K562 (cell line): ENCODE measurements at regions not wholly inside any gene's neighbourhood (a gene's known extent, or its start where the extent isn't known, plus 50 kb on each side); places are given as distances from the start of the nearest gene placed in this dataset.

Experiments
- ATAC-seq: fragments of 200-7000 bp; cut with Tn5 transposase; 3 replicates; pipeline ENCODE4 v1.9.1; 2020; ENCODE audit warnings: moderate library complexity
- BruUV-seq: library from RNA; stranded (reverse); fragments of 400-500 nt; replicated peaks from 2 replicates; lab custom pipeline; 2021; lab: Mats Ljungman, UMichigan
- CTCF ChIA-PET: fragments of 300-600 bp; formaldehyde crosslinking; extraction: SDS; loops from one replicate; lab custom pipeline; 2021; ENCODE audit warnings: low intra/inter-chr PET ratio; lab: Yijun Ruan, JAX
- POLR2A ChIA-PET: fragments of 300-600, 350-650 bp; sonication (Branson Sonifier 250); formaldehyde crosslinking; extraction: SDS; loops from one replicate; lab custom pipeline; 2021; ENCODE audit warnings: antibody characterized with exemption, inconsistent platforms; lab: Yijun Ruan, JAX
- DNase-seq, 4 experiments: peaks; one replicate each; pipeline versions ENCODE4 v3.0.0 to v3.0.0-alpha.2; 2011 to 2018; ENCODE audit warnings: low spot score in 3 of 4, mixed read lengths in 3 of 4; ENCODE audit errors: extremely low read depth in 1 of 4
- FAIRE-seq: peaks from 2 replicates; lab custom pipeline; 2011; peaks lifted over from hg19 to GRCh38; lab: Jason Lieb, UNC
- H2AFZ ChIP-seq: 2 replicates; pipeline ENCODE4 v1.6.0; 2011; ENCODE audit warnings: low read depth, low read length, control low read depth, inconsistent platforms
- H3K27ac ChIP-seq: fragments of 200-600 bp; 3 replicates; pipeline ENCODE4 v1.8.0; 2011; ENCODE audit warnings: low read depth, mild to moderate bottlenecking, control low read depth, inconsistent platforms, low read length, moderate library complexity, mixed read lengths; ENCODE audit errors: extremely low read depth
- H3K27me3 ChIP-seq, 2 experiments: fragments of 300-600 bp in 1 of 2; 2 replicates in 1 of 2; 3 replicates in 1 of 2; pipeline versions ENCODE4 v1.6.0 to v1.8.0; 2011; ENCODE audit warnings: inconsistent platforms in 2 of 2, low read length in 2 of 2, mild to moderate bottlenecking in 1 of 2, mixed read lengths in 1 of 2, moderate library complexity in 1 of 2; ENCODE audit not compliant: control insufficient read depth in 2 of 2, insufficient read depth in 2 of 2
- H3K36me3 ChIP-seq: fragments of 300-600 bp; 3 replicates; pipeline ENCODE4 v1.8.0; 2011; ENCODE audit warnings: mild to moderate bottlenecking, low read length, inconsistent platforms; ENCODE audit not compliant: control insufficient read depth, insufficient read depth
- H3K4me1 ChIP-seq, 2 experiments: fragments of 200-600 bp in 1 of 2; replicated peaks in 1 of 2; 2 replicates in 1 of 2; 3 replicates in 1 of 2; pipeline versions ENCODE4 v1.5.1 to v1.8.0; 2011; ENCODE audit warnings: inconsistent platforms in 2 of 2, low read length in 2 of 2, mild to moderate bottlenecking in 1 of 2, mixed read lengths in 1 of 2, moderate library complexity in 1 of 2; ENCODE audit not compliant: control insufficient read depth in 2 of 2, insufficient read depth in 2 of 2
- H3K4me2 ChIP-seq: 2 replicates; pipeline ENCODE4 v1.6.1; 2011; ENCODE audit warnings: low read length, control low read depth, inconsistent platforms, mixed read lengths; ENCODE audit not compliant: insufficient read depth
- H3K4me3 ChIP-seq: fragments of 200-600 bp; sonication (generic), shearing (Covaris generic); 2 replicates; pipeline ENCODE4 v1.5.1; 2016; ENCODE audit warnings: control low read depth, inconsistent platforms
- H3K79me2 ChIP-seq: fragments of 200-600 bp; 3 replicates; pipeline ENCODE4 v1.8.0; 2011; ENCODE audit warnings: low read length, inconsistent platforms; ENCODE audit not compliant: control insufficient read depth, insufficient read depth
- H3K9ac ChIP-seq, 2 experiments: 2 replicates each; pipeline versions ENCODE4 v1.6.0 to v1.6.1; 2011; ENCODE audit warnings: low read depth in 2 of 2, low read length in 2 of 2, control low read depth in 1 of 2, inconsistent platforms in 1 of 2, mild to moderate bottlenecking in 1 of 2, mixed read lengths in 1 of 2; ENCODE audit not compliant: insufficient read depth in 1 of 2
- H3K9me1 ChIP-seq: one replicate; pipeline ENCODE4 v1.6.0; 2011; ENCODE audit warnings: inconsistent platforms, mild to moderate bottlenecking, low read length, moderate library complexity; ENCODE audit not compliant: control insufficient read depth, insufficient read depth
- H3K9me3 ChIP-seq: replicated peaks from 2 replicates; pipeline ENCODE4 v1.5.1; 2011; ENCODE audit warnings: low read depth, low read length, inconsistent platforms; ENCODE audit not compliant: control insufficient read depth, insufficient read depth
- H4K20me1 ChIP-seq: replicated peaks from 2 replicates; pipeline ENCODE4 v1.6.1; 2011; ENCODE audit warnings: low read length, inconsistent platforms, mixed read lengths; ENCODE audit not compliant: control insufficient read depth, insufficient read depth
- FOXJ3 ChIP-seq: sonication (generic); formaldehyde crosslinking; IDR thresholded peaks from 2 replicates; pipeline ENCODE4 v1.4.0; 2020; ENCODE audit warnings: mild to moderate bottlenecking, missing genetic modification reagents
- HDGF ChIP-seq: fragments of 450-650 bp; IDR thresholded peaks from 2 replicates; pipeline ENCODE4 v1.6.1; 2016
- MAFF ChIP-seq: IDR thresholded peaks from 2 replicates; pipeline ENCODE4 v1.6.1; 2012; ENCODE audit warnings: low read length, improper control_type of control experiment
- OTX1 ChIP-seq: fragments of 450-650 bp; formaldehyde crosslinking; IDR thresholded peaks from 2 replicates; pipeline ENCODE4 v1.4.0; 2022; ENCODE audit warnings: mild to moderate bottlenecking
- PURB ChIP-seq: sonication (generic); formaldehyde crosslinking; IDR thresholded peaks from 2 replicates; pipeline ENCODE4 v1.9.0; 2021; ENCODE audit warnings: low read depth, mild to moderate bottlenecking, missing genetic modification reagents
- STAT5A ChIP-seq: IDR thresholded peaks from 2 replicates; pipeline ENCODE4 v1.6.1; 2012; ENCODE audit warnings: low read length, inconsistent platforms, borderline replicate concordance
- TAF15 ChIP-seq: fragments of 200-400 bp; formaldehyde crosslinking; IDR thresholded peaks from 2 replicates; pipeline ENCODE4 v1.6.1; 2017; ENCODE audit warnings: mild to moderate bottlenecking, low read depth, low read length, moderate library complexity
- WGBS: fragments of 100-300 bp; shearing (Covaris generic); methylation state at CpG from one replicate; pipeline ENCODE4 v1.1.6; 2016; ENCODE audit warnings: low coverage, mixed read lengths; ENCODE audit not compliant: insufficient coverage; ENCODE audit errors: missing lambda C conversion rate; 5-methylcytosine and 5-hydroxymethylcytosine counted together
- in situ Hi-C: fragments of 300-500 bp; cut with MboI; formaldehyde crosslinking; loops from 4 replicates; pipeline ENCODE4 v1.15.0; 2018; ENCODE audit warnings: inconsistent platforms, mixed read lengths
- intact Hi-C: fragments of 100-400 bp; cut with micrococcal nuclease; formaldehyde crosslinking; loops from 2 replicates; pipeline ENCODE4 v1.14.2; 2022
- TF ChIP-seq, protein P1 (sequence below): IDR thresholded peaks from 2 replicates; pipeline ENCODE4 v1.6.1; 2016; ENCODE audit warnings: missing genetic modification characterization, missing compliant biosample characterization
- TF ChIP-seq, protein P2 (sequence below): fragments of 450-650 bp; formaldehyde crosslinking; IDR thresholded peaks from 2 replicates; pipeline ENCODE4 v1.4.0; 2020; ENCODE audit warnings: mild to moderate bottlenecking, moderate library complexity
- TF ChIP-seq, protein P3 (sequence below): fragments of 250-450 bp; sonication (Bioruptor Pico); IDR thresholded peaks from 2 replicates; pipeline ENCODE4 v1.4.0; 2020; ENCODE audit warnings: mild to moderate bottlenecking, moderate library complexity, borderline replicate concordance
- TF ChIP-seq, protein P4 (sequence below), 3 experiments: IDR thresholded peaks in 2 of 3; conservative IDR thresholded peaks in 1 of 3; 2 replicates each; pipeline ENCODE4 v1.5.1; 2011 to 2012; ENCODE audit warnings: low read length in 3 of 3, mild to moderate bottlenecking in 3 of 3, control low read depth in 2 of 3, improper control_type of control experiment in 1 of 3, inconsistent platforms in 1 of 3, low read depth in 1 of 3, mixed read lengths in 1 of 3, moderate library complexity in 1 of 3; ENCODE audit not compliant: insufficient read depth in 2 of 3

DNA sequence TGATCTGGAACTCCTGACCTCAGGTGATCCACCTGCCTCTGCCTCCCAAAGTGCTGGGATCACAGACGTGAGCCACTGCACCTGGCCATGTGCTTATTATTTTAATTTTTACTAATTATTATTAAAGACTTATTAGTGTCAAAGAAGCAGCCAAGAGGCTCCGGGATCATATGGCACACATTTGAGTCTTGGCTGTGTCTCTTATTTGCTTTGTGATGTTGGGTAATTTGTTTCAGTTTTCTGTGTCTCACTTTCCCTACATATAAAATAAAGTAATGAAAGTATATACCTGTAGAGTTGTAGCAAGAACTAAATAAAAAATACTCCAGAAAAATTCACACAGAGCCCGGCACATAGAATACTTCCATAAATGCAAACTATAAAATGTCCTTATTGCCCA lies 238.0 kb upstream of the TBL1XR1 start (continued):
- TF ChIP-seq, protein P1, sequence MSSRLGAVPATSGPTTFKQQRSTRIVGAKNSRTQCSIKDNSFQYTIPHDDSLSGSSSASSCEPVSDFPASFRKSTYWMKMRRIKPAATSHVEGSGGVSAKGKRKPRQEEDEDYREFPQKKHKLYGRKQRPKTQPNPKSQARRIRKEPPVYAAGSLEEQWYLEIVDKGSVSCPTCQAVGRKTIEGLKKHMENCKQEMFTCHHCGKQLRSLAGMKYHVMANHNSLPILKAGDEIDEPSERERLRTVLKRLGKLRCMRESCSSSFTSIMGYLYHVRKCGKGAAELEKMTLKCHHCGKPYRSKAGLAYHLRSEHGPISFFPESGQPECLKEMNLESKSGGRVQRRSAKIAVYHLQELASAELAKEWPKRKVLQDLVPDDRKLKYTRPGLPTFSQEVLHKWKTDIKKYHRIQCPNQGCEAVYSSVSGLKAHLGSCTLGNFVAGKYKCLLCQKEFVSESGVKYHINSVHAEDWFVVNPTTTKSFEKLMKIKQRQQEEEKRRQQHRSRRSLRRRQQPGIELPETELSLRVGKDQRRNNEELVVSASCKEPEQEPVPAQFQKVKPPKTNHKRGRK: no peak
- TF ChIP-seq TAF15: no peak
- no peak for TF ChIP-seq PURB (CRISPR knock-in tag)
- TF ChIP-seq HDGF: no peak

DNA sequence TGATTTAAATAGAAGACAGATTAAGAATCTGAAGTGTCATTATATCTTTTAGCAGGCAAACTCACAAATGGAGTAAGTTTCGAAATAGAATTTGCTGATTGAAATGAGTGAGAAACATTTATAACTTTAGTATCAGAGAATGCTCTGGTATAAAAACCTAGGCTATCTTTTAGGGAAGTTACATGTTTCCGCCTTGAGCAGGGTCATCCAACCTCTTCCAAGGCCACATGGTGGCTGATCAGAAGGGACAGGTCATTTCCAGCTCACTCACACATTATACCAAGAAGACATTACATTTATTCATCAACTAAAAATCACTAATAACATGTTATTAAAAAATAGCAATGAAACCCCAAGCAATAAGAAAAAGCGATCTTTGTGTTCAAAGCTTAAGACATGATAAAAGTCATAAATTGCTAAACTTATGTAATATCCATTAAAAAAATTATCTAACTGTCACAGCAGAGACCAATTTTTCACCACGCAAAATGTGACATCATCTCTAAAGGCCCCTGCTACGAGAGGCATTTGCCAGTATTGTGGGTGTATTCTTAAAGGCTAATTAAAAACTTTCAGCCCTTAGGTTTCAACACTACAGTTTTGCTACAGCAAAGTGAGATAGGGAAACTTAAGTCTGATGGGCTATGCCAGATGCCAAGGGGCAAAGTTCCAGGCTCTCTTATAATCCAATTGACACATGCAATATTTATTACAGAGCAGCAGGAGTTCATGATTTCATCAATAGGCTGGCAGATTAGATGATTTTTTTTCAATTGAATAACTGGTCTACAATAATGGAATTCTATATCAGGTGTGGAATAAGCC lies 240.4 kb upstream of the TBL1XR1 start:
- ChIA-PET POLR2A (no interaction called here), CTCF (no interaction called here)
- Histone ChIP-seq H2AFZ (peak overlapping the region; percentile 13; the same call in 1 of the 2 replicates), H3K27ac (no peak overlapping the region), H3K4me2 (no peak overlapping the region), H3K79me2 (no peaks in the 10 kb centered on the region), H3K9me1 (no peaks in the 10 kb centered on the region), H4K20me1 (no peaks in the 10 kb centered on the region), H3K36me3 (no peaks in the 10 kb centered on the region), H3K27me3 (no peaks in the 10 kb centered on the region), H3K9me3 (no peaks in the 10 kb centered on the region), H3K4me3 (no peak overlapping the region), H3K4me1 (no peaks in the 10 kb centered on the region), H3K9ac (no peak overlapping the region)
- TF ChIP-seq MAFF (no peak), OTX1 (CRISPR knock-in tag) (no peak), STAT5A (no peak), FOXJ3 (CRISPR knock-in tag) (no peak)
- TF ChIP-seq, protein P2, sequence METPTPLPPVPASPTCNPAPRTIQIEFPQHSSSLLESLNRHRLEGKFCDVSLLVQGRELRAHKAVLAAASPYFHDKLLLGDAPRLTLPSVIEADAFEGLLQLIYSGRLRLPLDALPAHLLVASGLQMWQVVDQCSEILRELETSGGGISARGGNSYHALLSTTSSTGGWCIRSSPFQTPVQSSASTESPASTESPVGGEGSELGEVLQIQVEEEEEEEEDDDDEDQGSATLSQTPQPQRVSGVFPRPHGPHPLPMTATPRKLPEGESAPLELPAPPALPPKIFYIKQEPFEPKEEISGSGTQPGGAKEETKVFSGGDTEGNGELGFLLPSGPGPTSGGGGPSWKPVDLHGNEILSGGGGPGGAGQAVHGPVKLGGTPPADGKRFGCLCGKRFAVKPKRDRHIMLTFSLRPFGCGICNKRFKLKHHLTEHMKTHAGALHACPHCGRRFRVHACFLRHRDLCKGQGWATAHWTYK (CRISPR knock-in tag): no peak
- TF ChIP-seq, protein P3, sequence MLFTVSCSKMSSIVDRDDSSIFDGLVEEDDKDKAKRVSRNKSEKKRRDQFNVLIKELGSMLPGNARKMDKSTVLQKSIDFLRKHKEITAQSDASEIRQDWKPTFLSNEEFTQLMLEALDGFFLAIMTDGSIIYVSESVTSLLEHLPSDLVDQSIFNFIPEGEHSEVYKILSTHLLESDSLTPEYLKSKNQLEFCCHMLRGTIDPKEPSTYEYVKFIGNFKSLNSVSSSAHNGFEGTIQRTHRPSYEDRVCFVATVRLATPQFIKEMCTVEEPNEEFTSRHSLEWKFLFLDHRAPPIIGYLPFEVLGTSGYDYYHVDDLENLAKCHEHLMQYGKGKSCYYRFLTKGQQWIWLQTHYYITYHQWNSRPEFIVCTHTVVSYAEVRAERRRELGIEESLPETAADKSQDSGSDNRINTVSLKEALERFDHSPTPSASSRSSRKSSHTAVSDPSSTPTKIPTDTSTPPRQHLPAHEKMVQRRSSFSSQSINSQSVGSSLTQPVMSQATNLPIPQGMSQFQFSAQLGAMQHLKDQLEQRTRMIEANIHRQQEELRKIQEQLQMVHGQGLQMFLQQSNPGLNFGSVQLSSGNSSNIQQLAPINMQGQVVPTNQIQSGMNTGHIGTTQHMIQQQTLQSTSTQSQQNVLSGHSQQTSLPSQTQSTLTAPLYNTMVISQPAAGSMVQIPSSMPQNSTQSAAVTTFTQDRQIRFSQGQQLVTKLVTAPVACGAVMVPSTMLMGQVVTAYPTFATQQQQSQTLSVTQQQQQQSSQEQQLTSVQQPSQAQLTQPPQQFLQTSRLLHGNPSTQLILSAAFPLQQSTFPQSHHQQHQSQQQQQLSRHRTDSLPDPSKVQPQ (CRISPR knock-in tag): no peak
- TF ChIP-seq, protein P4, sequence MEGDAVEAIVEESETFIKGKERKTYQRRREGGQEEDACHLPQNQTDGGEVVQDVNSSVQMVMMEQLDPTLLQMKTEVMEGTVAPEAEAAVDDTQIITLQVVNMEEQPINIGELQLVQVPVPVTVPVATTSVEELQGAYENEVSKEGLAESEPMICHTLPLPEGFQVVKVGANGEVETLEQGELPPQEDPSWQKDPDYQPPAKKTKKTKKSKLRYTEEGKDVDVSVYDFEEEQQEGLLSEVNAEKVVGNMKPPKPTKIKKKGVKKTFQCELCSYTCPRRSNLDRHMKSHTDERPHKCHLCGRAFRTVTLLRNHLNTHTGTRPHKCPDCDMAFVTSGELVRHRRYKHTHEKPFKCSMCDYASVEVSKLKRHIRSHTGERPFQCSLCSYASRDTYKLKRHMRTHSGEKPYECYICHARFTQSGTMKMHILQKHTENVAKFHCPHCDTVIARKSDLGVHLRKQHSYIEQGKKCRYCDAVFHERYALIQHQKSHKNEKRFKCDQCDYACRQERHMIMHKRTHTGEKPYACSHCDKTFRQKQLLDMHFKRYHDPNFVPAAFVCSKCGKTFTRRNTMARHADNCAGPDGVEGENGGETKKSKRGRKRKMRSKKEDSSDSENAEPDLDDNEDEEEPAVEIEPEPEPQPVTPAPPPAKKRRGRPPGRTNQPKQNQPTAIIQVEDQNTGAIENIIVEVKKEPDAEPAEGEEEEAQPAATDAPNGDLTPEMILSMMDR (IDR thresholded peaks at IDR 0.05 in 2 of 3, conservative IDR thresholded peaks at IDR 0.05 in 1 of 3; ENCODE audit: insufficient read depth in 2 of 3, low read depth in 1 of 3, low read length in 3 of 3): no peak
- FAIRE-seq (no peak), ATAC-seq (peak; percentile 47; the same call in 1 of the 3 replicates), DNase-seq (no peak)
- BruUV-seq: no TSS peak
- intact Hi-C loops: no loop called here
- 30% methylated on average over 5 of the region's 5 CpGs for WGBS
- in situ Hi-C loops: no loop called here
